Neural cell (in vitro differentiated cells): ENCODE measurements at regions not wholly inside any gene's neighbourhood (a gene's known extent, or its start where the extent isn't known, plus 50 kb on each side); places are given as distances from the start of the nearest gene placed in this dataset.

Experiments
- H2AFZ ChIP-seq: fragments of 200-600, 300-800 bp; sonication (generic), shearing (Covaris generic); 2 replicates; pipeline ENCODE4 v1.6.0; 2014; ENCODE audit warnings: low read depth, mild to moderate bottlenecking, antibody characterized with exemption, low read length, moderate library complexity
- H3F3A ChIP-seq: fragments of 200-600 bp; shearing (Covaris generic); 2 replicates; pipeline ENCODE4 v1.6.1; 2016; ENCODE audit warnings: mild to moderate bottlenecking, moderate library complexity, mixed read lengths, antibody characterized with exemption, low read length; ENCODE audit not compliant: insufficient read depth, poor library complexity, severe bottlenecking
- H3K27ac ChIP-seq: fragments of 200-600, 300-800 bp; sonication (generic), shearing (Covaris generic); 2 replicates; pipeline ENCODE4 v1.5.1; 2014; ENCODE audit warnings: mild to moderate bottlenecking, low read length, moderate library complexity
- H3K27me3 ChIP-seq: fragments of 300-800, 200-600 bp; sonication (generic), shearing (Covaris generic); 2 replicates; pipeline ENCODE4 v1.6.0; 2014; ENCODE audit warnings: mild to moderate bottlenecking, low read depth, low read length, moderate library complexity; ENCODE audit not compliant: insufficient read depth
- H3K36me3 ChIP-seq: fragments of 300-800, 200-600 bp; sonication (generic), shearing (Covaris generic); 2 replicates; pipeline ENCODE4 v1.5.1; 2014; ENCODE audit warnings: mild to moderate bottlenecking, antibody characterized with exemption, low read length, moderate library complexity; ENCODE audit not compliant: insufficient read depth
- H3K4me2 ChIP-seq: fragments of 300-800, 200-600 bp; sonication (generic), shearing (Covaris generic); 2 replicates; pipeline ENCODE4 v1.6.0; 2014; ENCODE audit warnings: mild to moderate bottlenecking, low read length
- H3K4me3 ChIP-seq: fragments of 300-800, 200-600 bp; sonication (generic), shearing (Covaris generic); 2 replicates; pipeline ENCODE4 v1.5.1; 2014; ENCODE audit warnings: mild to moderate bottlenecking, low read length, moderate library complexity
- H3K79me2 ChIP-seq: fragments of 200-600 bp; shearing (Covaris generic); replicated peaks from 2 replicates; pipeline ENCODE4 v1.6.0; 2014; ENCODE audit warnings: mild to moderate bottlenecking, low read length, moderate library complexity; ENCODE audit not compliant: insufficient read depth
- H3K9ac ChIP-seq: fragments of 300-800, 200-600 bp; sonication (generic), shearing (Covaris generic); 2 replicates; pipeline ENCODE4 v1.6.1; 2016; ENCODE audit warnings: mild to moderate bottlenecking, low read length, mixed read lengths
- H3K9me2 ChIP-seq: fragments of 200-600 bp; shearing (Covaris generic); 2 replicates; pipeline ENCODE4 v1.6.1; 2016; ENCODE audit warnings: mild to moderate bottlenecking, low read length, mixed read lengths; ENCODE audit not compliant: insufficient read depth
- H3K9me3 ChIP-seq: fragments of 200-600, 300-800 bp; sonication (generic), shearing (Covaris generic); 2 replicates; pipeline ENCODE4 v1.6.1; 2016; ENCODE audit warnings: mild to moderate bottlenecking, mixed run types, low read length, moderate library complexity, mixed read lengths
- H4K20me1 ChIP-seq: fragments of 200-600 bp; shearing (Covaris generic); 2 replicates; pipeline ENCODE4 v1.6.1; 2016; ENCODE audit warnings: mild to moderate bottlenecking, mixed run types; ENCODE audit not compliant: insufficient read depth
- CTCF ChIP-seq: fragments of 450-650 bp; IDR thresholded peaks from 2 replicates; pipeline ENCODE4 v1.5.1; 2014; ENCODE audit warnings: antibody characterized with exemption, mild to moderate bottlenecking, moderate library complexity; ENCODE audit not compliant: poor library complexity, severe bottlenecking
- EP300 ChIP-seq: fragments of 450-650 bp; conservative IDR thresholded peaks from 2 replicates; pipeline ENCODE4 v1.6.1; 2014; ENCODE audit warnings: antibody characterized with exemption, mild to moderate bottlenecking, moderate library complexity; ENCODE audit not compliant: poor library complexity, severe bottlenecking
- EZH2 ChIP-seq: fragments of 200-600, 300-800 bp; shearing (Covaris generic), sonication (generic); IDR thresholded peaks from 2 replicates; pipeline ENCODE4 v1.6.1; 2014; ENCODE audit warnings: antibody characterized with exemption, low read length, borderline replicate concordance, mild to moderate bottlenecking; ENCODE audit not compliant: insufficient read depth, poor library complexity, severe bottlenecking
- MXI1 ChIP-seq: fragments of 450-650 bp; conservative IDR thresholded peaks from 2 replicates; pipeline ENCODE4 v1.6.1; 2014; ENCODE audit warnings: antibody characterized with exemption, mild to moderate bottlenecking; ENCODE audit not compliant: poor library complexity, severe bottlenecking
- POLR2AphosphoS5 ChIP-seq: IDR thresholded peaks from 2 replicates; pipeline ENCODE4 v1.6.1; 2012
- RAD21 ChIP-seq: fragments of 450-650 bp; conservative IDR thresholded peaks from 2 replicates; pipeline ENCODE4 v1.6.1; 2014; ENCODE audit warnings: antibody characterized with exemption, mild to moderate bottlenecking, moderate library complexity
- REST ChIP-seq: IDR thresholded peaks from 2 replicates; pipeline ENCODE4 v1.6.1; 2012; ENCODE audit warnings: borderline replicate concordance
- SMC3 ChIP-seq: fragments of 450-650 bp; conservative IDR thresholded peaks from 2 replicates; pipeline ENCODE4 v1.6.1; 2014; ENCODE audit warnings: antibody characterized with exemption, mild to moderate bottlenecking, moderate library complexity; ENCODE audit not compliant: poor library complexity
- TAF1 ChIP-seq: IDR thresholded peaks from 2 replicates; pipeline ENCODE4 v1.6.1; 2012; ENCODE audit warnings: low read depth

GRCh38 chr6:11899645-11900044, 112.5 kb upstream of the HIVEP1 start:
- H4K20me1 ChIP-seq, result no peaks in the 10 kb centered on the region
- H3K9me3 ChIP-seq, result no peaks in the 10 kb centered on the region
- no peak overlapping the region for H2AFZ ChIP-seq
- H3K4me2 ChIP-seq, result no peak overlapping the region
- no peaks in the 10 kb centered on the region for H3K9me2 ChIP-seq
- H3F3A ChIP-seq, result no peaks in the 10 kb centered on the region
- H3K27ac ChIP-seq, result no peak overlapping the region
- H3K27me3 ChIP-seq, result no peaks in the 10 kb centered on the region
- no peaks in the 10 kb centered on the region for H3K79me2 ChIP-seq
- no peak overlapping the region for H3K9ac ChIP-seq
- no peak overlapping the region for H3K4me3 ChIP-seq
- no peaks in the 10 kb centered on the region for H3K36me3 ChIP-seq
- TF ChIP-seq EZH2 (no peak), MXI1 (no peak), CTCF (no peak), POLR2AphosphoS5 (no peak), REST (no peak), SMC3 (no peak), EP300 (no peak), TAF1 (no peak), RAD21 (no peak)

GRCh38 chr6:11894212-11894611, 115.6 kb upstream of the ADTRP start:
- no peak for TF ChIP-seq CTCF
- no peak for TF ChIP-seq POLR2AphosphoS5
- no peak for TF ChIP-seq EP300
- no peak for TF ChIP-seq EZH2
- H3K4me2 ChIP-seq, result no peak overlapping the region

More at GRCh38 chr6:11894212-11894611, 115.6 kb upstream of the ADTRP start:
- Histone ChIP-seq H3K27ac (no peak overlapping the region), H3K4me3 (no peak overlapping the region), H3K79me2 (no peaks in the 10 kb centered on the region), H3F3A (no peaks in the 10 kb centered on the region), H3K36me3 (no peaks in the 10 kb centered on the region), H4K20me1 (no peaks in the 10 kb centered on the region), H2AFZ (no peak overlapping the region), H3K9me2 (no peaks in the 10 kb centered on the region), H3K27me3 (no peaks in the 10 kb centered on the region), H3K9ac (no peak overlapping the region), H3K9me3 (no peaks in the 10 kb centered on the region)
